Activated T-helper 2 cell treated with anti-CD3 and anti-CD28 coated beads, Interferon-gamma antibody, Interleukin-2, Interleukin-4, amounts not matched to agents 10 μg/mL and 5 μg/mL and 100 μg/mL, durations not matched to agents 14 hours and 24 hours and 36 hours (primary cell): ENCODE measurements at regions not wholly inside any gene's neighbourhood (a gene's known extent, or its start where the extent isn't known, plus 50 kb on each side); places are given as distances from the start of the nearest gene placed in this dataset.
A peak's percentile ranks its signal among the peaks of the same experiment; 100 is the strongest.

Experiments used
- DNase-seq: peaks from one replicate; pipeline ENCODE4 v3.0.0; 2021; ENCODE audit warnings: low spot score
- H3K27ac Mint-ChIP-seq: one replicate; pipeline ENCODE4 v1.8.0; 2021; ENCODE audit warnings: mixed read lengths
- H3K27me3 Mint-ChIP-seq: one replicate; pipeline ENCODE4 v1.8.0; 2021; ENCODE audit warnings: low read depth, mixed read lengths
- H3K36me3 Mint-ChIP-seq: one replicate; pipeline ENCODE4 v1.8.0; 2021; ENCODE audit warnings: low read depth, mixed read lengths
- H3K4me1 Mint-ChIP-seq: one replicate; pipeline ENCODE4 v1.8.0; 2021; ENCODE audit warnings: low read depth, mixed read lengths
- H3K4me3 Mint-ChIP-seq: one replicate; pipeline ENCODE4 v1.8.0; 2021; ENCODE audit warnings: low read depth, mild to moderate bottlenecking, moderate library complexity, mixed read lengths
- H3K9me3 Mint-ChIP-seq: one replicate; pipeline ENCODE4 v1.8.0; 2021; ENCODE audit warnings: mixed read lengths
- intact Hi-C: fragments of 100-400 bp; cut with micrococcal nuclease; formaldehyde crosslinking; loops from one replicate; pipeline ENCODE4 v1.15.1; 2023

- intact Hi-C loops: loop anchor here (10.0 kb wide), 2 partner anchors 883 to 963 kb away; partner anchors contain the start of gene ID2
- H3K4me3 Mint-ChIP-seq: no peak overlapping the region
- peaks cover 25% of the 10 kb centered on the region for H3K36me3 Mint-ChIP-seq
- no peak for DNase-seq
- no peak overlapping the region for H3K27ac Mint-ChIP-seq
- H3K4me1 Mint-ChIP-seq: peaks cover 38% of the 10 kb centered on the region
- H3K27me3 Mint-ChIP-seq: no peaks in the 10 kb centered on the region
- peaks cover 4% of the 10 kb centered on the region for H3K9me3 Mint-ChIP-seq
Measured at GRCh38 chr2:7721413-7721995, 804.3 kb downstream of the RNF144A start.

DNA sequence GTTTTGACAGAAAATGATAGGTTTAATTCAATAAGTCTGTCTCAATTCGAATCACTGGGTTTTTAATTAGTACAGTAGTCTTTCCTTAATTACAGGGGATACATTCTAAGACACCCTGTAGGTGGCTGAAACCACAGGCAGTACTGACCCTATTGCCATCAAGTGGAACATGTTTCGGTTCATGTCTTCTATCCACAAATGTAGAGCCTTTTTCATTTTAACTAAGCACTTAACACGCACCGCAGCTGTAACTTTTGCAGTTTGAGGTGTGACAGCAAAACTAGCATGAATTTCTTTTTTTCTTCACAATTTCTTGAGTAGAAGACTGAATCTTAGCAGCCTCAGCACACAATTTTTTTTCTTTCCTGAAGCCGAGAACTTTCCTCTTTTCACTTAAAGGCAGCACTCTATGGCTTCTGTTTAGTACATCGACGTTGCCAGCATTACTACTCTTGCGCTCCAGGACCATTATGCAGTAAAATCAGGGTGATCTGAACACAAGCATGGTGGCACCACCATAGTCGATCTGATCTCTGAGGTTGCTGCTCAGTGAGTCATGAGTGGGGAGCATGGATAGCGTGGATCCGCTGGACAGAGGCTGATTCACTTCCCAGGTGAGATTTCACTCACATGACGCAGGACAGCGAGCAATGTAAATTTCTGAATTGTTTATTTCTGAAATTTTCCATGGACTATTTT lies 805.1 kb downstream of the RNF144A start:
- no peak for DNase-seq
- Mint-ChIP-seq H3K4me1 (peaks cover 44% of the 10 kb centered on the region), H3K36me3 (peaks cover 34% of the 10 kb centered on the region), H3K27me3 (no peaks in the 10 kb centered on the region), H3K27ac (no peak overlapping the region), H3K4me3 (no peak overlapping the region), H3K9me3 (peaks cover 4% of the 10 kb centered on the region)
- intact Hi-C loops: loop anchor here (10.0 kb wide), 2 partner anchors 882 to 962 kb away; partner anchors contain the start of gene ID2

DNA sequence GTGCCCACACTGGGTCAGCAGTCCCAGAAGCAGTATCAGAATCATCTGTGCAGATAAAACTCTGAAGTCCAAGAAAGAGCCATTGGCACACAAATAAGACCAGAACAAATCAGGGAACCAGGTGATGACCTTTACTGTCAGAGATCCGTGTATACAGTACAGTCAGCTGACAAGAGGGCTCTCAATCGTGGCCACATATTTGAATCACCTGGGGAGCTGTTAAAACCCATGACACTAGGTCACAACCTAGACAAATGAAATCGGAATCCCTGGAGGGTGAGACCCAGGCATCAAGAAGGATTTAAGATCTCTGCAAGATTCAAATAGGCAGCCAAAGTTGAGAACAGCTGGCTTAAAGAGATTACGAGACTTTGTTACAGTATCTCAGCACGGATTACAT lies 807.1 kb downstream of the RNF144A start:
- H3K36me3 Mint-ChIP-seq: peaks cover 50% of the 10 kb centered on the region
- H3K9me3 Mint-ChIP-seq: no peaks in the 10 kb centered on the region
- H3K4me1 Mint-ChIP-seq: peaks cover 59% of the 10 kb centered on the region

DNA sequence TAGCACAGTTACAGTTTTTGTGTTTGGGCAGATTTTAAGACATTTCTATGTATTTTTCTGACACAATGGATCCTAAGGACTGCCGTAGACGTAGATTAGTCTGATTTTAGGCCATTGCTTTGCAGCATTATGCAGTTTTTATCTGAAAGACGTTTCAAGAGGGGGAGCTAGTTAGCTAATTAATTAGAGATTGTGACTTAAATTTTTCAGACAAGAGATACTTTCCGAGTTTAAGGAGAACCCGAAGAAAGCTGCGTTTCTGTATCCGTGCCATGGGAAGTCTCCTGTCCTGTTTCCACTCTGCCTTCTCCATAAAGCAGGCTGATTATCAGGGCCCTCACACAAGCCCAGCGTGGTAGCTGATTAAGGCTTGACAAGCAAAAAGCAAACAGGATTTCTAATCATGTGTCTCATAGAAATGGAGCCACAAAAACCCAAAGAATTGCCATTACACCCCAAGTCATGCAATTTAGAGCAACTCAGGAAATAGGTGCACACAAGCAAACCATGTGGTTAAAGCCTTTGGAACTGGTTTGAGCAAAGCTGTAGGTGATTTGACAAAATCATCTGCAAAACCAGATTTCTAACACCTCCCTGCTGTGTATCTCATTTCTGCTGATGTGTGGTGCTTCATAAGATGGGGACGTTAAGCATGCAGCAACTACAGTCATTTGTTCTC lies 808.1 kb downstream of the RNF144A start:
- H3K36me3 Mint-ChIP-seq: peaks cover 54% of the 10 kb centered on the region
- no peaks in the 10 kb centered on the region for H3K9me3 Mint-ChIP-seq
- intact Hi-C loops: loop anchor here (1.0 to 10.0 kb wide), 13 partner anchors 33 to 959 kb away; partner anchors contain the start of gene ID2
- peak overlapping the region; percentile 89 for H3K4me3 Mint-ChIP-seq
- DNase-seq: peak; percentile 51
- H3K27me3 Mint-ChIP-seq: no peaks in the 10 kb centered on the region
- peaks cover 58% of the 10 kb centered on the region for H3K4me1 Mint-ChIP-seq
- peak overlapping the region; percentile 90 for H3K27ac Mint-ChIP-seq

More for the DNA sequence above, 807.1 kb downstream of the RNF144A start:
- Mint-ChIP-seq H3K27ac (peak overlapping the region; percentile 90), H3K27me3 (no peaks in the 10 kb centered on the region), H3K4me3 (peak overlapping the region; percentile 89)
- no peak for DNase-seq
- intact Hi-C loops: loop anchor here (2.0 to 10.0 kb wide), 4 partner anchors 52 to 960 kb away; partner anchors contain the start of gene ID2

DNA sequence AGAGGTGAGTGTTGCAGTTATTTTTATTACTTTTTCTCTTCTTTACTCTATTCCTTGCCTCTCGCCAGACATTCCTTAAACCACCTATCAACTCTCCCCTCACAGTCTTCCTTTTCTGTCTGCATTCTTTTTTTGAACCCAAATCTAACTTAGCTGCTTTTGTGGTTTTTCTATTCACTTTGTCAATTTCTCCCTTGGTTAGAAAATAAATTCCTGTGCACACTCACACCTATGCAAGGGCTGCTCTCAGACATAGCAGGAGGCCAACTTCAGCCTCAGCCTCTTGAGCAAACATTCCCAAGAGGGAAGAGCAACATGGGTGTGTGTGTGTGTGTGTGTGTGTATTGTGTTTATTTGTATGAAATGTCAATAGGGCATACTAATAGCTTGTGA lies 808.6 kb downstream of the RNF144A start:
- peaks cover 59% of the 10 kb centered on the region for H3K36me3 Mint-ChIP-seq
- H3K27ac Mint-ChIP-seq: peak overlapping the region; percentile 90
- peak overlapping the region; percentile 89 for H3K4me3 Mint-ChIP-seq
- peaks cover 62% of the 10 kb centered on the region for H3K4me1 Mint-ChIP-seq
- H3K27me3 Mint-ChIP-seq: no peaks in the 10 kb centered on the region
- DNase-seq: no peak
- intact Hi-C loops: loop anchor here (1.0 to 10.0 kb wide), 13 partner anchors 34 to 959 kb away; partner anchors contain the start of gene ID2
- no peaks in the 10 kb centered on the region for H3K9me3 Mint-ChIP-seq

DNA sequence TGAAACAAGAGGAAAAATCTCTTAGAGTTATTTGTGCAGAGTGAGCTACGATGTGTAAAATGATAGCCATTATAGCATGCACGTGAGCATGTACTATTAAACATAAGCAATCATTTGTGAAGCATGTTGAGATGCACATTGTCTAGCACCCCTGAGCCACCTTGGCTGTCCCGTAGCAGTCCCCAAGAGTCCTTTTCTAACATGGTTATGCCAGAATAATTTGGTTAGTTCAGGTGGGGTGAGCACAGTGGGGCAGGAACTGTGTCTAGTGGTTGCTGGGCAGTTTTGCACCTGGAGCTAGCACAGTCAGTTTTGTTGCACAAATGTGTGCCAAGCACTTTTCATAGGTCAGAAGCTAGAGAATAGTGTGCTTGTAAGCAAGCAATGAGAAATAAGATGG lies 809.8 kb downstream of the RNF144A start:
- H3K27ac Mint-ChIP-seq: peak overlapping the region; percentile 90
- H3K9me3 Mint-ChIP-seq: peaks cover 2% of the 10 kb centered on the region
- intact Hi-C loops: loop anchor here (5.0 to 10.0 kb wide), 7 partner anchors 35 to 958 kb away; partner anchors contain the start of gene ID2
- peaks cover 71% of the 10 kb centered on the region for H3K4me1 Mint-ChIP-seq
- H3K36me3 Mint-ChIP-seq: peaks cover 70% of the 10 kb centered on the region
- DNase-seq: no peak
- H3K27me3 Mint-ChIP-seq: no peaks in the 10 kb centered on the region
- peak overlapping the region; percentile 89 for H3K4me3 Mint-ChIP-seq

- Mint-ChIP-seq H3K4me1 (peaks cover 68% of the 10 kb centered on the region), H3K4me3 (peak overlapping the region; percentile 89), H3K36me3 (peaks cover 76% of the 10 kb centered on the region), H3K27me3 (no peaks in the 10 kb centered on the region), H3K9me3 (peaks cover 7% of the 10 kb centered on the region), H3K27ac (peak overlapping the region; percentile 90)
- no peak for DNase-seq
- intact Hi-C loops: loop anchor here (5.0 to 10.0 kb wide), 7 partner anchors 36 to 956 kb away; partner anchors contain the start of gene ID2
Measured at GRCh38 chr2:7728388-7728787, 811.2 kb downstream of the RNF144A start.

- Mint-ChIP-seq H3K4me1 (peaks cover 56% of the 10 kb centered on the region), H3K36me3 (peaks cover 91% of the 10 kb centered on the region), H3K27me3 (no peaks in the 10 kb centered on the region), H3K9me3 (peaks cover 17% of the 10 kb centered on the region), H3K4me3 (peak overlapping the region; percentile 89), H3K27ac (peak overlapping the region; percentile 88)
- no peak for DNase-seq
- intact Hi-C loops: no loop called here
Measured at GRCh38 chr2:7730449-7730848, 813.2 kb downstream of the RNF144A start.

GRCh38 chr2:7730990-7731389 lies 813.8 kb downstream of the RNF144A start:
- Mint-ChIP-seq H3K27ac (peak overlapping the region; percentile 67), H3K36me3 (peaks cover 91% of the 10 kb centered on the region), H3K9me3 (peaks cover 21% of the 10 kb centered on the region), H3K27me3 (no peaks in the 10 kb centered on the region), H3K4me1 (peaks cover 53% of the 10 kb centered on the region), H3K4me3 (peak overlapping the region; percentile 89)
- DNase-seq: no peak
- intact Hi-C loops: no loop called here

GRCh38 chr2:7732497-7732896 lies 815.3 kb downstream of the RNF144A start:
- peaks cover 55% of the 10 kb centered on the region for H3K4me1 Mint-ChIP-seq
- H3K27ac Mint-ChIP-seq: peak overlapping the region; percentile 64
- peaks cover 94% of the 10 kb centered on the region for H3K36me3 Mint-ChIP-seq
- peaks cover 29% of the 10 kb centered on the region for H3K9me3 Mint-ChIP-seq
- no peak for DNase-seq
- peak overlapping the region; percentile 46 for H3K4me3 Mint-ChIP-seq
- intact Hi-C loops: no loop called here
- no peaks in the 10 kb centered on the region for H3K27me3 Mint-ChIP-seq

DNA sequence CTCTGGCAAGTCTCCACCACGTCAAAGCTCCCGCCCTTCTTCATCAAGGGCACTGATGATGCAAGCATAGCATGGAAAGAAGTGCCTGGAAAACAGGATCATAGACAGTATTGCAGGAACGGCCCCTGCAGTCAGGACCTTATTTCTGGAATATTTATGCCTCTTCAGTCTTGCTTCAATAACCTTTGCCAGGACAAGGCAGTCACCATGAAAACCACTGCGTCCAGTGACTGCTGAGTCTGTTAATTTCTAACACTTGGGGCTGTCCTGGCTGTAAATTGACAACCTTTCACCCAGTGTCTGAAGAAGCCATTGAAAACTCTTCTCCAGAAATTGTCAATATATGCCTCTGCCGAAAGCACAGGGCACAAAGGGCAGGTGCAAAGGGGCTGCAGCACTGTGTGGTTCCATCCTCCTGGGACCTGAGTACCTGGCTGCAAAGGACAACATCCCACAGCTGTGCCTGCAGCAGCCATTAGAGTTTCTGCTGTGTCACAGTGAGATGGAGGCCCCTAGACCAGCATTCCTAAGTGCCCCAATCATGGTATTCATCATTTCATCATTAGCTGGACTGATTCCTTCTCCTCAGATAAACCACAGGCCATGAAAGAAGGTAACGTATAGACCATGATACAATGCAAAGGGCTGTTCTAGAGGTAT lies 819.6 kb downstream of the RNF144A start:
- no peak overlapping the region for H3K4me3 Mint-ChIP-seq
- peaks cover 27% of the 10 kb centered on the region for H3K4me1 Mint-ChIP-seq
- H3K9me3 Mint-ChIP-seq: peaks cover 56% of the 10 kb centered on the region
- no peak for DNase-seq
- peak overlapping the region; percentile 36 for H3K27ac Mint-ChIP-seq
- H3K27me3 Mint-ChIP-seq: no peaks in the 10 kb centered on the region
- peaks cover 89% of the 10 kb centered on the region for H3K36me3 Mint-ChIP-seq
- intact Hi-C loops: no loop called here

- intact Hi-C loops: no loop called here
- Mint-ChIP-seq H3K27ac (no peak overlapping the region), H3K36me3 (peaks cover 92% of the 10 kb centered on the region), H3K9me3 (peaks cover 66% of the 10 kb centered on the region), H3K27me3 (no peaks in the 10 kb centered on the region), H3K4me1 (peaks cover 28% of the 10 kb centered on the region), H3K4me3 (no peak overlapping the region)
- DNase-seq: no peak
Measured at GRCh38 chr2:7738596-7738995, 821.4 kb downstream of the RNF144A start.
